HAP-1 (cell line): ENCODE measurements at regions not wholly inside any gene's neighbourhood (a gene's known extent, or its start where the extent isn't known, plus 50 kb on each side); places are given as distances from the start of the nearest gene placed in this dataset.

Experiments used
- DNase-seq, 2 experiments: peaks; one replicate each; pipeline ENCODE4 v3.0.0-alpha.2; 2016 to 2020; ENCODE audit warnings: low spot score in 2 of 2
- H3K27me3 ChIP-seq: fragments of 250-450 bp; sonication (Bioruptor Pico); 2 replicates; pipeline ENCODE4 v1.5.1; 2020; ENCODE audit warnings: low read depth, mild to moderate bottlenecking, moderate library complexity
- H3K36me3 ChIP-seq: fragments of 250-450 bp; sonication (Bioruptor Pico); replicated peaks from 2 replicates; pipeline ENCODE4 v1.5.1; 2020; ENCODE audit warnings: mild to moderate bottlenecking
- H3K4me1 ChIP-seq: fragments of 250-450 bp; sonication (Bioruptor Pico); 2 replicates; pipeline ENCODE4 v1.5.1; 2020; ENCODE audit warnings: mild to moderate bottlenecking
- H3K4me3 ChIP-seq: fragments of 250-450 bp; sonication (Bioruptor Pico); 2 replicates; pipeline ENCODE4 v1.5.1; 2020; ENCODE audit warnings: mild to moderate bottlenecking, moderate library complexity
- H3K9me3 ChIP-seq: fragments of 250-450 bp; sonication (Bioruptor Pico); 2 replicates; pipeline ENCODE4 v1.5.1; 2020; ENCODE audit warnings: mild to moderate bottlenecking, moderate library complexity
- in situ Hi-C: fragments of 300-500 bp; cut with MboI; formaldehyde crosslinking; loops from 3 replicates; pipeline ENCODE4 v1.14.3; 2020; ENCODE audit warnings: low sequenced_read_pairs, inconsistent platforms, mixed read lengths

GRCh38 chr6:97697456-97697855 lies 414.4 kb upstream of the MMS22L start:
- Histone ChIP-seq H3K27me3 (no peaks in the 10 kb centered on the region), H3K4me3 (no peak overlapping the region), H3K9me3 (no peaks in the 10 kb centered on the region), H3K36me3 (no peaks in the 10 kb centered on the region), H3K4me1 (no peaks in the 10 kb centered on the region; the same call in 1 of the 2 replicates)
- in situ Hi-C loops = no loop called here
- no peak for DNase-seq

- Histone ChIP-seq H3K4me1 (no peaks in the 10 kb centered on the region; the same call in 1 of the 2 replicates), H3K27me3 (no peaks in the 10 kb centered on the region), H3K36me3 (no peaks in the 10 kb centered on the region), H3K4me3 (no peak overlapping the region), H3K9me3 (no peaks in the 10 kb centered on the region)
- in situ Hi-C loops = no loop called here
- DNase-seq = no peak
Measured at GRCh38 chr6:97701801-97702200, 418.8 kb upstream of the MMS22L start.

- Histone ChIP-seq H3K27me3 (no peaks in the 10 kb centered on the region), H3K4me1 (no peaks in the 10 kb centered on the region; the same call in 1 of the 2 replicates), H3K4me3 (no peak overlapping the region), H3K9me3 (no peaks in the 10 kb centered on the region), H3K36me3 (no peaks in the 10 kb centered on the region)
- no peak for DNase-seq
- in situ Hi-C loops = no loop called here
Measured at GRCh38 chr6:97702248-97702647, 419.2 kb upstream of the MMS22L start.

- H3K4me1 ChIP-seq = no peaks in the 10 kb centered on the region; the same call in 1 of the 2 replicates
- no peaks in the 10 kb centered on the region for H3K27me3 ChIP-seq
- H3K9me3 ChIP-seq = no peaks in the 10 kb centered on the region
- H3K4me3 ChIP-seq = no peak overlapping the region
- no peak for DNase-seq
- H3K36me3 ChIP-seq = no peaks in the 10 kb centered on the region
- in situ Hi-C loops = no loop called here
Measured at GRCh38 chr6:97703661-97704060, 420.6 kb upstream of the MMS22L start.

- Histone ChIP-seq H3K4me1 (no peaks in the 10 kb centered on the region; the same call in 1 of the 2 replicates), H3K9me3 (no peaks in the 10 kb centered on the region), H3K4me3 (no peak overlapping the region), H3K27me3 (no peaks in the 10 kb centered on the region), H3K36me3 (no peaks in the 10 kb centered on the region)
- in situ Hi-C loops = no loop called here
- DNase-seq = peak; percentile 24 to 35
Measured at GRCh38 chr6:97705568-97705967, 422.6 kb upstream of the MMS22L start.

- Histone ChIP-seq H3K36me3 (no peaks in the 10 kb centered on the region), H3K27me3 (no peaks in the 10 kb centered on the region), H3K4me1 (peaks cover 2% of the 10 kb centered on the region), H3K4me3 (no peak overlapping the region), H3K9me3 (no peaks in the 10 kb centered on the region)
- DNase-seq = peak in 1 of 2 experiments; percentile 4
- in situ Hi-C loops = no loop called here
Measured at GRCh38 chr6:97712751-97713150, 429.7 kb upstream of the MMS22L start.

- Histone ChIP-seq H3K9me3 (no peaks in the 10 kb centered on the region), H3K4me1 (peaks cover 2% of the 10 kb centered on the region), H3K27me3 (no peaks in the 10 kb centered on the region), H3K36me3 (no peaks in the 10 kb centered on the region), H3K4me3 (no peak overlapping the region)
- in situ Hi-C loops = no loop called here
- DNase-seq = no peak
Measured at GRCh38 chr6:97714772-97715171, 431.8 kb upstream of the MMS22L start.

GRCh38 chr6:97717086-97717485 lies 434.1 kb upstream of the MMS22L start:
- in situ Hi-C loops = no loop called here
- no peak overlapping the region for H3K4me3 ChIP-seq
- DNase-seq = no peak

GRCh38 chr6:97726378-97726777 lies 443.4 kb upstream of the MMS22L start:
- in situ Hi-C loops = no loop called here
- no peaks in the 10 kb centered on the region for H3K36me3 ChIP-seq

More at GRCh38 chr6:97717086-97717485, 434.1 kb upstream of the MMS22L start:
- Histone ChIP-seq H3K27me3 (no peaks in the 10 kb centered on the region), H3K4me1 (peaks cover 2% of the 10 kb centered on the region), H3K36me3 (no peaks in the 10 kb centered on the region), H3K9me3 (no peaks in the 10 kb centered on the region)

GRCh38 chr6:97732045-97732444 lies 449.0 kb upstream of the MMS22L start:
- H3K9me3 ChIP-seq = no peaks in the 10 kb centered on the region
- H3K4me3 ChIP-seq = no peak overlapping the region
- H3K4me1 ChIP-seq = no peaks in the 10 kb centered on the region
- no peaks in the 10 kb centered on the region; the same call in 1 of the 2 replicates for H3K27me3 ChIP-seq
- H3K36me3 ChIP-seq = no peaks in the 10 kb centered on the region
- in situ Hi-C loops = no loop called here
- no peak for DNase-seq

More at GRCh38 chr6:97726378-97726777, 443.4 kb upstream of the MMS22L start:
- H3K4me3 ChIP-seq = no peak overlapping the region
- no peaks in the 10 kb centered on the region for H3K9me3 ChIP-seq
- DNase-seq = peak in 1 of 2 experiments; percentile 17
- H3K4me1 ChIP-seq = no peaks in the 10 kb centered on the region
- no peaks in the 10 kb centered on the region; the same call in 1 of the 2 replicates for H3K27me3 ChIP-seq

- Histone ChIP-seq H3K9me3 (no peaks in the 10 kb centered on the region), H3K36me3 (no peaks in the 10 kb centered on the region), H3K27me3 (no peaks in the 10 kb centered on the region), H3K4me3 (no peak overlapping the region), H3K4me1 (no peaks in the 10 kb centered on the region)
- in situ Hi-C loops = no loop called here
- DNase-seq = no peak
Measured at GRCh38 chr6:97757575-97757974, 474.6 kb upstream of the MMS22L start.

- H3K4me3 ChIP-seq = no peak overlapping the region
- no peaks in the 10 kb centered on the region for H3K27me3 ChIP-seq
- no peaks in the 10 kb centered on the region for H3K4me1 ChIP-seq
- DNase-seq = no peak
- in situ Hi-C loops = no loop called here
- no peaks in the 10 kb centered on the region for H3K36me3 ChIP-seq
- H3K9me3 ChIP-seq = no peaks in the 10 kb centered on the region; the same call in 1 of the 2 replicates
Measured at GRCh38 chr6:97765461-97765860, 482.4 kb upstream of the MMS22L start.

- no peaks in the 10 kb centered on the region; the same call in 1 of the 2 replicates for H3K9me3 ChIP-seq
- in situ Hi-C loops = no loop called here
- no peaks in the 10 kb centered on the region for H3K27me3 ChIP-seq
- DNase-seq = peak; percentile 33 to 95
- no peaks in the 10 kb centered on the region for H3K36me3 ChIP-seq
- peaks cover 18% of the 10 kb centered on the region for H3K4me1 ChIP-seq
- no peak overlapping the region for H3K4me3 ChIP-seq
Measured at GRCh38 chr6:97771372-97771771, 488.4 kb upstream of the MMS22L start.

GRCh38 chr6:97775012-97775411 lies 492.0 kb upstream of the MMS22L start:
- no peak overlapping the region for H3K4me3 ChIP-seq
- H3K4me1 ChIP-seq = peaks cover 36% of the 10 kb centered on the region
- in situ Hi-C loops = no loop called here
- H3K27me3 ChIP-seq = no peaks in the 10 kb centered on the region
- no peaks in the 10 kb centered on the region for H3K36me3 ChIP-seq
- no peak for DNase-seq
- H3K9me3 ChIP-seq = no peaks in the 10 kb centered on the region
